HCT116 (cell line): ENCODE measurements at regions not wholly inside any gene's neighbourhood (a gene's known extent, or its start where the extent isn't known, plus 50 kb on each side); places are given as distances from the start of the nearest gene placed in this dataset.

Experiments
- ATAC-seq: fragments of 200-7000 bp; cut with Tn5 transposase; 2 replicates; pipeline ENCODE4 v1.9.1; 2020; ENCODE audit warnings: mild to moderate bottlenecking, moderate library complexity
- BruUV-seq: library from RNA; stranded (reverse); fragments of 400-500 nt; replicated peaks from 2 replicates; lab custom pipeline; 2021; lab: Mats Ljungman, UMichigan
- CTCF ChIA-PET: fragments of 300-600 bp; sonication (Branson Sonifier 250); formaldehyde crosslinking; loops from one replicate; lab custom pipeline; 2021; ENCODE audit warnings: antibody characterized with exemption; lab: Charles Lee
- POLR2A ChIA-PET: fragments of 300-600, 350-600 bp; sonication (Branson Sonifier 250); formaldehyde crosslinking; loops from one replicate; lab custom pipeline; 2021; ENCODE audit warnings: antibody characterized with exemption; lab: Charles Lee
- RAD21 ChIA-PET, 2 experiments: fragments of 300-600 bp; sonication (Branson Sonifier 250); formaldehyde crosslinking; loops; one replicate each; lab custom pipeline; 2023; ENCODE audit warnings: low total read pairs in 2 of 2; ENCODE audit not compliant: uncharacterized antibody in 2 of 2, unreplicated experiment in 2 of 2, low non-redundant PET in 1 of 2; lab: Charles Lee
- DNase-seq: peaks from one replicate; pipeline ENCODE4 v3.0.0-alpha.2; 2010; ENCODE audit warnings: low read depth, low spot score
- H2AFZ ChIP-seq: fragments of 200-600 bp; shearing (Covaris generic), sonication (generic); 2 replicates; pipeline ENCODE4 v1.6.1; 2017; ENCODE audit warnings: low read depth, mixed run types, mixed read lengths, antibody characterized with exemption, low read length; ENCODE audit not compliant: poor library complexity, severe bottlenecking
- H3K27ac ChIP-seq: 2 replicates; pipeline ENCODE4 v1.5.1; 2012; ENCODE audit warnings: low read depth, low read length
- H3K27me3 ChIP-seq: fragments of 200-600 bp; sonication (generic); 2 replicates; pipeline ENCODE4 v1.6.1; 2016; ENCODE audit warnings: mixed run types, low read length, mixed read lengths; ENCODE audit not compliant: insufficient read depth
- H3K36me3 ChIP-seq, 2 experiments: fragments of 200-500 bp in 1 of 2; fragments of 200-600 bp in 1 of 2; sonication (Bioruptor generic) in 1 of 2; sonication (generic) in 1 of 2; 2 replicates each; pipeline versions ENCODE4 v1.5.1 to v1.6.1; 2014 to 2016; ENCODE audit warnings: low read length in 2 of 2, inconsistent platforms in 1 of 2, mixed read lengths in 1 of 2, mixed run types in 1 of 2; ENCODE audit not compliant: insufficient read depth in 2 of 2, control insufficient read depth in 1 of 2
- H3K4me1 ChIP-seq, 2 experiments: fragments of 200-600 bp in 1 of 2; sonication (generic) in 1 of 2; 2 replicates each; pipeline versions ENCODE4 v1.5.1 to v1.6.1; 2012 to 2017; ENCODE audit warnings: low read length in 2 of 2, inconsistent platforms in 1 of 2, mild to moderate bottlenecking in 1 of 2, mixed read lengths in 1 of 2, mixed run types in 1 of 2, moderate library complexity in 1 of 2; ENCODE audit not compliant: insufficient read depth in 2 of 2, control insufficient read depth in 1 of 2
- H3K4me2 ChIP-seq: fragments of 200-600 bp; sonication (generic); 2 replicates; pipeline ENCODE4 v1.6.1; 2017; ENCODE audit warnings: mixed run types, low read length, mixed read lengths
- H3K4me3 ChIP-seq, 2 experiments: fragments of 200-600 bp in 1 of 2; sonication (generic) in 1 of 2; replicated peaks in 1 of 2; 2 replicates each; pipeline ENCODE4 v1.5.1; 2011 to 2016; ENCODE audit warnings: low read length in 2 of 2, control low read depth in 1 of 2, low read depth in 1 of 2, mild to moderate bottlenecking in 1 of 2, mixed read lengths in 1 of 2, mixed run types in 1 of 2
- H3K79me2 ChIP-seq: fragments of 200-600 bp; sonication (generic); 2 replicates; pipeline ENCODE4 v1.6.1; 2017; ENCODE audit warnings: mild to moderate bottlenecking, mixed run types, low read length, moderate library complexity, mixed read lengths; ENCODE audit not compliant: insufficient read depth
- H3K9ac ChIP-seq: fragments of 200-600 bp; sonication (generic); 2 replicates; pipeline ENCODE4 v1.6.1; 2016; ENCODE audit warnings: low read length, mixed read lengths
- H3K9me2 ChIP-seq: fragments of 200-600 bp; sonication (generic), shearing (Covaris generic); 2 replicates; pipeline ENCODE4 v1.6.1; 2017; ENCODE audit warnings: mixed run types, mild to moderate bottlenecking, moderate library complexity; ENCODE audit not compliant: insufficient read depth
- H3K9me3 ChIP-seq, 2 experiments: fragments of 200-500 bp in 1 of 2; fragments of 200-600 bp in 1 of 2; sonication (Bioruptor generic) in 1 of 2; sonication (generic) in 1 of 2; 2 replicates each; pipeline ENCODE4 v1.6.1; 2014 to 2017; ENCODE audit warnings: low read length in 2 of 2, mixed read lengths in 2 of 2, inconsistent platforms in 1 of 2, low read depth in 1 of 2, mild to moderate bottlenecking in 1 of 2, mixed run types in 1 of 2, moderate library complexity in 1 of 2; ENCODE audit not compliant: control insufficient read depth in 1 of 2, insufficient read depth in 1 of 2
- H4K20me1 ChIP-seq: fragments of 200-600 bp; sonication (generic), shearing (Covaris generic); 2 replicates; pipeline ENCODE4 v1.6.1; 2017; ENCODE audit warnings: mixed run types, mild to moderate bottlenecking, moderate library complexity; ENCODE audit not compliant: insufficient read depth
- CTCF ChIP-seq, 3 experiments: fragments of 200-600 bp in 1 of 3; sonication (generic) in 1 of 3; IDR thresholded peaks in 2 of 3; conservative IDR thresholded peaks in 1 of 3; 2 replicates each; pipeline ENCODE4 v1.5.1; 2012 to 2017; ENCODE audit warnings: low read depth in 2 of 3, low read length in 2 of 3, antibody characterized with exemption in 1 of 3, borderline replicate concordance in 1 of 3, control low read depth in 1 of 3, mild to moderate bottlenecking in 1 of 3, mixed read lengths in 1 of 3, mixed run types in 1 of 3, moderate library complexity in 1 of 3; ENCODE audit not compliant: insufficient read depth in 1 of 3
- ELF1 ChIP-seq: IDR thresholded peaks from 2 replicates; pipeline ENCODE4 v1.6.1; 2012; ENCODE audit warnings: low read depth, borderline replicate concordance
- POLR2A ChIP-seq: IDR thresholded peaks from 2 replicates; pipeline ENCODE4 v1.7.0; 2011; ENCODE audit warnings: borderline replicate concordance; ENCODE audit not compliant: insufficient read depth, insufficient read length; ENCODE audit errors: extremely low read depth
- RAD21 ChIP-seq: IDR thresholded peaks from 2 replicates; pipeline ENCODE4 v1.6.1; 2012; ENCODE audit warnings: low read depth, mild to moderate bottlenecking
- intact Hi-C: fragments of 100-400 bp; cut with micrococcal nuclease; formaldehyde crosslinking; loops from 2 replicates; pipeline ENCODE4 v1.10.0; 2022

GRCh38 chr12:108441549-108441948 is 73.5 kb upstream of the FICD start:
- no TSS peak for BruUV-seq
- no peaks in the 10 kb centered on the region for H3K9me2 ChIP-seq
- ATAC-seq = no peak
- no peaks in the 10 kb centered on the region for H4K20me1 ChIP-seq
- H3K4me2 ChIP-seq = no peak overlapping the region
- POLR2A ChIA-PET = no interaction called here
- H3K9ac ChIP-seq = no peak overlapping the region
- H3K79me2 ChIP-seq = no peaks in the 10 kb centered on the region
- RAD21 ChIA-PET = no interaction called here
- DNase-seq = no peak
- H3K4me1 ChIP-seq = no peaks in the 10 kb centered on the region
- H2AFZ ChIP-seq = no peak overlapping the region
- CTCF ChIA-PET = no interaction called here
- no peaks in the 10 kb centered on the region for H3K9me3 ChIP-seq
- intact Hi-C loops = no loop called here
- no peak overlapping the region for H3K27ac ChIP-seq
- H3K36me3 ChIP-seq = no peaks in the 10 kb centered on the region
- TF ChIP-seq ELF1 (no peak), POLR2A (no peak)
- peaks cover 58% of the 10 kb centered on the region for H3K27me3 ChIP-seq
- no peak overlapping the region for H3K4me3 ChIP-seq

GRCh38 chr12:108440736-108441135 is 74.3 kb upstream of the FICD start:
- H3K27ac ChIP-seq = no peak overlapping the region
- H3K4me2 ChIP-seq = no peak overlapping the region
- peaks cover 54% of the 10 kb centered on the region for H3K27me3 ChIP-seq
- H4K20me1 ChIP-seq = no peaks in the 10 kb centered on the region
- no peaks in the 10 kb centered on the region for H3K9me3 ChIP-seq
- CTCF ChIA-PET = no interaction called here
- H3K9ac ChIP-seq = no peak overlapping the region
- DNase-seq (no peak), ATAC-seq (no peak)
- H3K4me3 ChIP-seq = no peak overlapping the region
- no peaks in the 10 kb centered on the region for H3K36me3 ChIP-seq
- H3K9me2 ChIP-seq = no peaks in the 10 kb centered on the region
- intact Hi-C loops = no loop called here
- H3K4me1 ChIP-seq = no peaks in the 10 kb centered on the region
- POLR2A ChIA-PET = no interaction called here
- RAD21 ChIA-PET = no interaction called here
- no TSS peak for BruUV-seq
- TF ChIP-seq RAD21 = no peak
- no peak for TF ChIP-seq CTCF (IDR thresholded peaks at IDR 0.05 in 2 of 3, conservative IDR thresholded peaks at IDR 0.05 in 1 of 3; ENCODE audit: borderline replicate concordance in 1 of 3, insufficient read depth in 1 of 3, low read depth in 2 of 3, low read length in 2 of 3)
- no peak overlapping the region for H2AFZ ChIP-seq
- H3K79me2 ChIP-seq = no peaks in the 10 kb centered on the region
